ENCODE measurements at regions not wholly inside any gene's neighbourhood (a gene's known extent, or its start where the extent isn't known, plus 50 kb on each side); places are given as distances from the start of the nearest gene placed in this dataset.

DNA sequence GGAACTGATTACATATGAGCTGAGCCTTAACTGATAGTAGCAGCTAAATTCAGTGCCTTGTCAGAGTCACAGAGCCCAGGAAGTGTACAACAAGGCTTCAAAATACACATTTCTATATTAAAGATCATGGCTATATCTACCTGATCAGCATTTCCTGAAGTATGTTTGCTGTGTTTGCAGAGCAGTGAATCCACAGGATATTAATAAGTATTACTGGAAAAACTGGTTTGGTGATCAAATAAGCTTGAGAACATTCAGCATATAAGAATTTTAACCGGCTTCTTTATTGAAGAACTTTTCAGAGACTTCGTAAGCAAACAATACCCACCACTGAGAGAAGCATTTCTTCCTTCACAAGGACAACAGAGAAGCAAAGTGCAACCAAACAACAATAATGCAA lies 227.0 kb downstream of the ELAVL2 start:
- Histone ChIP-seq H3K27me3 (no peaks in the 10 kb centered on the region), H3K4me1 (peaks cover 6% of the 10 kb centered on the region), H3K4me3 (no peak overlapping the region), H3K9me3 (no peaks in the 10 kb centered on the region), H3K27ac (no peak overlapping the region), H3K36me3 (no peaks in the 10 kb centered on the region)
- intact Hi-C loops (cut with DNase I): no loop called here
- DNase-seq (ENCODE audit: extremely low spot score in 2 of 2): no peak
- TF ChIP-seq CTCF (IDR thresholded peaks at IDR 0.05): no peak
- no peak for TF ChIP-seq POLR2A (IDR thresholded peaks at IDR 0.05)
- TF ChIP-seq POLR2AphosphoS5 (IDR thresholded peaks at IDR 0.05; ENCODE audit: insufficient read depth in 1 of 2, low read depth in 1 of 2): no peak

DNA sequence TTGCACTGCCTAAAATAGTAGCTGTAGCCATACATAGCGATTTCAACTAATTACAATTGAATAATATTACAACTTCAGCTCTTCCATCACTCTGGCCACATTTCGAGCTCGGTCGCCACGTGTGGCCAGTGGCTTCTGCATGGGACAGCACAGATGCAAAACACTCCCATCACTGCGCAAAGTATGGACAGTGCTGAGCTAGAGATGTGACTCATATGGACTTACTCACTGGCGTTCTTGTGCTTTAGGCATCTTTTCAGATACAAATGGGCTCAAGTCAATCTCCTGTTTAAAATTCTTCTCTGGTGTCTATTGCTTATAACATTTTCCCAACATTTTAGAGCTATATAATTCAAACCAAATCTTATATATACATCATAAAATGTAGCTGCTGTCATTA lies 222.7 kb downstream of the ELAVL2 start:
- Histone ChIP-seq H3K36me3 (no peaks in the 10 kb centered on the region), H3K4me1 (peaks cover 6% of the 10 kb centered on the region), H3K27me3 (no peaks in the 10 kb centered on the region), H3K9me3 (no peaks in the 10 kb centered on the region), H3K4me3 (no peak overlapping the region), H3K27ac (no peak overlapping the region)
- intact Hi-C loops (cut with DNase I): no loop called here
- TF ChIP-seq POLR2A (IDR thresholded peaks at IDR 0.05) (no peak), POLR2AphosphoS5 (IDR thresholded peaks at IDR 0.05; ENCODE audit: insufficient read depth in 1 of 2, low read depth in 1 of 2) (no peak), CTCF (IDR thresholded peaks at IDR 0.05) (no peak)
- DNase-seq (ENCODE audit: extremely low spot score in 2 of 2): no peak

- DNase-seq (ENCODE audit: extremely low spot score in 2 of 2): no peak
- TF ChIP-seq POLR2AphosphoS5 (IDR thresholded peaks at IDR 0.05; ENCODE audit: insufficient read depth in 1 of 2, low read depth in 1 of 2) (no peak), CTCF (IDR thresholded peaks at IDR 0.05) (no peak), POLR2A (IDR thresholded peaks at IDR 0.05) (no peak)
- Histone ChIP-seq H3K27ac (no peak overlapping the region), H3K9me3 (no peaks in the 10 kb centered on the region), H3K4me1 (no peaks in the 10 kb centered on the region), H3K27me3 (no peaks in the 10 kb centered on the region), H3K36me3 (no peaks in the 10 kb centered on the region), H3K4me3 (no peak overlapping the region)
- intact Hi-C loops (cut with DNase I): no loop called here
These were observed 219.9 kb downstream of the ELAVL2 start for GRCh38 chr9:23606107-23606506.

DNA sequence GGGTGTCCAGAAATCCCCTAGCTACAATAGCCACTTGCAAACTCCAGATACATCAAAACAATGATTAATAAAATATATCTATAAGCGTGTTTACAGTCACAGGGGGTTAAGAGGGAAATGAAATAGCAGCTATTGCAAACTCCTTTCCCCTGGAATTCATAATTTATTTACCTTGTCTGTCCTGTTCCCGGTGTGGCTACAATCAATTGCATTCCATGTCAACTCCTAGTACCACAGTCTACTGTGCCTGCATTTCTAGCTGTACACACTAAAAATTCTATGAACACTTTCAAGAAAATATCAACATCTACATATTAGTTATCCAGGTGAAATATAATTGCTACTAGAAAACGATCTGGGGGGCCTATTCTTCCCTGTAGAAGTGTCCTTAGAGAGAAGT lies 217.6 kb downstream of the ELAVL2 start:
- H3K4me1 ChIP-seq: no peaks in the 10 kb centered on the region
- no peaks in the 10 kb centered on the region for H3K36me3 ChIP-seq
- H3K27ac ChIP-seq: no peak overlapping the region
- no peaks in the 10 kb centered on the region for H3K27me3 ChIP-seq
- intact Hi-C loops (cut with DNase I): no loop called here
- DNase-seq (ENCODE audit: extremely low spot score in 2 of 2): no peak
- H3K9me3 ChIP-seq: no peaks in the 10 kb centered on the region
- TF ChIP-seq POLR2A (IDR thresholded peaks at IDR 0.05): no peak
- TF ChIP-seq CTCF (IDR thresholded peaks at IDR 0.05): no peak
- TF ChIP-seq POLR2AphosphoS5 (IDR thresholded peaks at IDR 0.05; ENCODE audit: insufficient read depth in 1 of 2, low read depth in 1 of 2): no peak
- no peak overlapping the region for H3K4me3 ChIP-seq

- no peaks in the 10 kb centered on the region for H3K36me3 ChIP-seq
- H3K4me3 ChIP-seq: no peak overlapping the region
- H3K27ac ChIP-seq: no peak overlapping the region
- no peak for TF ChIP-seq CTCF (IDR thresholded peaks at IDR 0.05)
- no peak for TF ChIP-seq POLR2A (IDR thresholded peaks at IDR 0.05)
- TF ChIP-seq POLR2AphosphoS5 (IDR thresholded peaks at IDR 0.05; ENCODE audit: insufficient read depth in 1 of 2, low read depth in 1 of 2): no peak
- H3K27me3 ChIP-seq: no peaks in the 10 kb centered on the region
- no peaks in the 10 kb centered on the region for H3K4me1 ChIP-seq
- intact Hi-C loops (cut with DNase I): loop anchor here (10.0 kb wide), 1 partner anchor 487 kb away; no protein-coding TSS in a partner anchor
- no peak for DNase-seq (ENCODE audit: extremely low spot score in 2 of 2)
- H3K9me3 ChIP-seq: no peaks in the 10 kb centered on the region
These were observed 214.2 kb downstream of the ELAVL2 start for GRCh38 chr9:23611869-23612268.

Data from vagina (tissue), 2 donors.